IgD-negative memory B cell (primary cell): ENCODE measurements at regions not wholly inside any gene's neighbourhood (a gene's known extent, or its start where the extent isn't known, plus 50 kb on each side); places are given as distances from the start of the nearest gene placed in this dataset.
A peak's percentile ranks its signal among the peaks of the same experiment; 100 is the strongest.
"Not testable (repeated sequence)": the region's sequence is repeated elsewhere in the genome, so short reads cannot be mapped to it uniquely, and the experiment has no call there.

Experiments used
- H3K27ac Mint-ChIP-seq, 3 donors: one replicate each; pipeline ENCODE4 v1.8.0; 2020 to 2022; ENCODE audit warnings: mild to moderate bottlenecking in 3 of 3, mixed read lengths in 3 of 3, moderate library complexity in 1 of 3
- H3K27me3 Mint-ChIP-seq: one replicate; pipeline ENCODE4 v1.8.0; 2021; ENCODE audit warnings: mixed read lengths
- H3K36me3 Mint-ChIP-seq: one replicate; pipeline ENCODE4 v1.8.0; 2020; ENCODE audit warnings: mild to moderate bottlenecking, mixed read lengths
- H3K4me1 Mint-ChIP-seq, 3 donors: one replicate each; pipeline ENCODE4 v1.8.0; 2020 to 2022; ENCODE audit warnings: mixed read lengths in 3 of 3, mild to moderate bottlenecking in 1 of 3
- H3K4me3 Mint-ChIP-seq, 4 donors: one replicate each; pipeline ENCODE4 v1.8.0; 2020 to 2022; ENCODE audit warnings: mild to moderate bottlenecking in 4 of 4, mixed read lengths in 4 of 4, moderate library complexity in 3 of 4
- H3K9me3 Mint-ChIP-seq, 3 donors: one replicate each; pipeline ENCODE4 v1.8.0; 2020 to 2021; ENCODE audit warnings: mixed read lengths in 3 of 3, mild to moderate bottlenecking in 1 of 3

DNA sequence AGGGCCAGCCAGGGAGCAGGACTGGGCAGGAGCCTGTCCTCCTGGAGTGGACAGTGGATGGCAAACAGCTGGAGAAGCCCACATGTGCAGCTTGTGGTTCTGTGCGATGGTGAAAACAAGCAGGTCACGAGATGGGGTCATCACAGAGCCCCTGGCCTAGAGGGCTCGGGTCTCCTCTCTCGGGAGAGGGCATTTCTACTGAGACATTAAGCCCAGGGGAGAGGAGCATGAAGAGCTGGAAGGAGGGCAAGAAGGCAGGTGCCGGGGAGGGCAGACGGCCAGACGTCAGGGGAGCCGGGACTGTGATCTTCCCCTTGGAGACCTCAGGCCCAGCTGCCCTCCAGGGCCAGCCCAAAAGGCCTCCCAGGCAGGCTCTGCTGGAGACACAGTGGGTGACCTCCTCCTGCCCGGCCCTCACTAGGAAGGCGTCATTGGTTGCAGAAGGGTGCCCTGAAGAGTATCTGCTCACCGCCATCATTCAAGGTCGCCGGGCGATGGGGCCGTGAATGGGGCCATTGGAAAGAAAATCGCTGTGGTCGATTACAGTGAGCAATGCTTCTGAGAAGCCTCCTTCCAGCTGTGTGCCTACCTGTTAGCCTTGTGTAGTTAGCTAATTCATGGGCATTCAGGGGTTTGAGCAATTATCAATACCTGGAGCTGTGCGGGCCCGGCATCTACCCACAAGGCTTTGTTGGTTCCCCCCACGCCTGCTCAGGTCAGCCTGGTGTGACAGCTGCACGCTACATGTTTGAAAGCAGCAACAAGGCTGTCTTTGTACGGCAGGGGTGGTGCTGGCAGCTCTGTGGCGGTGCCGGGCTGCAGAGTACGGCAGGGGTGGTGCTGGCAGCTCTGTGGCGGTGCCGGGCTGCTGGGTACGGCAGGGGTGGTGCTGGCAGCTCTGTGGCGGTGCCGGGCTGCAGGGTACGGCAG, 72.3 kb upstream of the ACTRT2 start:
- no peak overlapping the region for H3K27ac Mint-ChIP-seq
- H3K4me3 Mint-ChIP-seq, result no peak overlapping the region
- peaks cover 2% of the 10 kb centered on the region for H3K36me3 Mint-ChIP-seq
- peaks cover 5% of the 10 kb centered on the region for H3K27me3 Mint-ChIP-seq
- peaks cover 2 to 13% (median 8%) of the 10 kb centered on the region in 3 donors for H3K9me3 Mint-ChIP-seq
- H3K4me1 Mint-ChIP-seq, result peaks cover 11 to 21% (median 20%) of the 10 kb centered on the region in 3 donors

DNA sequence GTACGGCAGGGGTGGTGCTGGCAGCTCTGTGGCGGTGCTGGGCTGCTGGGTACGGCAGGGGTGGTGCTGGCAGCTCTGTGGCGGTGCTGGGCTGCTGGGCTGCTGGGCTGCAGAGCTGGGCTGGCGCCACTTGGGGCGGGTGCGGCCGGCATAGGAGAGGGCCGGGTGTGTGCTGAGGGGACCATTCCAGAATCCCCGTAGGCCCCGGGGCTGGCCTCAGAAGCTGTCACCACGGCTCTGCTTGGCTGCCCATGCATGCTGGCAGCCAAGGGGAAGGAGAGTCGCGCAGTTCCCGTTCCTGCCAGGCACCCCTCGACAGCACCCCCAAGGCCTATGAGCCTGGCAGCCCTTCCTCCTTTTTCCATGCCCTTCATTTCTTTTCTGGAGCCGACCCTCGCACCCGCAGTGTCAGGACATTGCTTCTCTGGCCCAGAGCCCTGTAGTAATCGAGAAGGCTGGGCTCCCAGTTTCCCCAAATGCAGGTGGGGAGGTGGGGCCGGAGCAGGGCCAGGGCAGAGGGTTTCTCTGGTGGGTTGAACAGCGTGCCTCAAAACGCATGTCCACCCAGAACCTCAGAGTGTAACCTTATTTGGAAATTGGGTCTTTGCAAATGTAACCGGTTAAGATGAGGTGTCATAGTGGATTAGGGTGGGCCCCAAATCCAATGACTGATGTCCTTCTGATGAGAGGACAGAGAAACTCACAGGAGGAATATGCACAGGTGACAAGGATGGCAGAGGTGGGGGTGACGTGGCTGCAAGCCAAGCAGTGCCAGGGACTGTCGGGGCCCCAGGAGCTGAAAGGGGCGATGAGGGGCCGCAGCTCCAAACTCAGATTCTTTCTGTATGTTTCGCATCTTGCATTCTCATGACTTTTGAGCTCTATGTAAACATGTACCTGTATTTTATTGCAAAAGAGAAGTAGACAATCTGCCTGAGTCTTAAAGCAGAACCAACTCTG, 71.0 kb upstream of the ACTRT2 start:
- H3K4me3 Mint-ChIP-seq, result no peak overlapping the region
- H3K27ac Mint-ChIP-seq, result peak overlapping the region in 1 of 3 donors; percentile 63
- peaks cover 2% of the 10 kb centered on the region for H3K36me3 Mint-ChIP-seq
- H3K9me3 Mint-ChIP-seq, result peaks cover 2 to 24% (median 11%) of the 10 kb centered on the region in 3 donors
- H3K27me3 Mint-ChIP-seq, result peaks cover 5% of the 10 kb centered on the region
- H3K4me1 Mint-ChIP-seq, result peaks cover 17 to 27% (median 26%) of the 10 kb centered on the region in 3 donors

DNA sequence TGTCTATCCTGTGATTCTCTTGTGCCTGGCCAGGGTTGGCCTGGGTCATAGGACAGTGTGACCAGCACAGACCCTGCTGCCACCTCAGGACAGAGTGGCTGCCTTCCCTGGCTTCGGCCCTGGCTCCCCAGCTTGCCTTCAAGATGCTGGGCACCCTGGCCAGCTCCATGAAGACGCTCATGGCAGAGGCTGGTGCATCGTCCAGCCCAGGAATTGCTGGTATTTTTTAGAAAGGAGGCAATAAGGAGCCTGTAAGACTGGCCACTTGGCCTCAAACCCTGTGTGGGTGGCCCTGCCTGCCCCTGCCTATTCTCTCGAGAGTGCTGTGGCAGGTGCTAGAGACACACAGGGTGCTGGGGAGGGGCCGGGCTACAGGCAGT, 70.4 kb upstream of the ACTRT2 start:
- peak overlapping the region in 1 of 4 donors; percentile 5 for H3K4me3 Mint-ChIP-seq
- peaks cover 2% of the 10 kb centered on the region for H3K36me3 Mint-ChIP-seq
- peaks cover 2 to 25% (median 12%) of the 10 kb centered on the region in 3 donors for H3K9me3 Mint-ChIP-seq
- no peak overlapping the region for H3K27ac Mint-ChIP-seq
- peaks cover 5% of the 10 kb centered on the region for H3K27me3 Mint-ChIP-seq
- H3K4me1 Mint-ChIP-seq, result peaks cover 18 to 28% (median 27%) of the 10 kb centered on the region in 3 donors

DNA sequence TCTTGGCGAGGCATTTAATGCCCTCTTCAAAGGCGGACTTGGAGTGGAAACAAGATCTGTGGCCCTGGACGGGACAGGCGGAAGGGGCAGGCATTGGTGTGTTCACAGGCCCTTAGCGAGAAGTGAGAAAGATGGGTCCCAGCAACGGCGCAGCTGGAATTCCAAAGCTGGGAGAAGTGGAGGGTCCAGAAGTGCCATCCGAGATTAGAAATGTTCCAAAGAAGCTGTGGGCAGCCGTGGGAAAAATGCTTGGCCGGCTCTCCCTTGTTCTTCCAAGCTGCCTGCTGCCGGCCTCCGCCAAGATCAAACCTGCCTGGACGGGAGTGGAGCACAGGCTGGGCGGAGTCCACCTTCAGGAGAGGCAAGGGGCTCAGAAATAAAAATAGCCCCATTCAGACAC, 69.4 kb upstream of the ACTRT2 start:
- H3K27me3 Mint-ChIP-seq, result peaks cover 5% of the 10 kb centered on the region
- H3K4me1 Mint-ChIP-seq, result peaks cover 22 to 34% (median 29%) of the 10 kb centered on the region in 3 donors
- peaks cover 2% of the 10 kb centered on the region for H3K36me3 Mint-ChIP-seq
- peak overlapping the region in 1 of 4 donors; percentile 12 for H3K4me3 Mint-ChIP-seq
- no peak overlapping the region for H3K27ac Mint-ChIP-seq
- H3K9me3 Mint-ChIP-seq, result peaks cover 6 to 34% (median 21%) of the 10 kb centered on the region in 3 donors

DNA sequence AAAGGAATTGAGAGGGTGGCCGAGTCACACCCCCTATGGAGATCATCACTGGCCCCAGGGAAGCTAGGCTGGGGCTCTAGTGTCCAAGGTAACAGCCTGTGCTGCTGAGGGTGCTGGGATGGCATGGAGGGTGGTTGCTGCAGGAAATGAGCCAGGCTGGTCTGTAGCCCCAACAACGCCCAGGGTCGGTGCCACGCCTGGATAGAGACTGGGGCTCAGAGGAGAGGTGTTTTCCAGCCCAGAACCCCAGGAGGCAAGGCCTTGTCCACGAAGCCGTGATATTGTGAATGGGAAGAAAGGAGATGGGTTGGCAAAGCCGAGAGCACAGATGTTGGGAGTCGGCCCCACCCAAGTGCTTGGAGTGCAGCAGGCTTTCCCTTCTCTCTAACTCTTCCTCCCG, 68.9 kb upstream of the ACTRT2 start:
- H3K36me3 Mint-ChIP-seq, result peaks cover 2% of the 10 kb centered on the region
- peaks cover 6 to 34% (median 21%) of the 10 kb centered on the region in 3 donors for H3K9me3 Mint-ChIP-seq
- peaks cover 22 to 34% (median 26%) of the 10 kb centered on the region in 3 donors for H3K4me1 Mint-ChIP-seq
- no peaks in the 10 kb centered on the region for H3K27me3 Mint-ChIP-seq
- no peak overlapping the region for H3K27ac Mint-ChIP-seq
- H3K4me3 Mint-ChIP-seq, result peak overlapping the region in 2 of 4 donors; percentile 58 to 70

DNA sequence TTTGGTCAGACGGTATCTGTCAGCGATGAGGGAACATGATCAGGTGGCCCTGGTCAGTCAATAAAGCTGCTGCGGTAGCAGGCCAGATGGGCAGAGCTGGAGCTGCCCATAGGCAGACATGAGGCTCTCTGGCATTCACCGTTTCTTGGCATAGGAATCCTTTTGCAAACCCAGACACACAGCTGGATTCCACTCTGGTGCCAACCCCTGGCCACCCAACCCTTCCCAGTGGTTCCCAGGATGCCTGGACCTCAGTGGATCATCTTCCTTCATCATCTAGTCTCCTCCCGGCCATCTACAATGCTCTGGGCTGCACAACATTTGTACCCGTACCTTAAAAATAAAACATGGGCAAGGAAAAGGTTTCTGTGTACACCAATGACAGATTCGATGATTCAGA, 68.3 kb upstream of the ACTRT2 start:
- Mint-ChIP-seq H3K27me3 (no peaks in the 10 kb centered on the region), H3K27ac (peak overlapping the region in 1 of 3 donors; percentile 51), H3K36me3 (peaks cover 2% of the 10 kb centered on the region), H3K4me3 (peak overlapping the region in 1 of 4 donors; percentile 70), H3K9me3 (peaks cover 10 to 36% (median 25%) of the 10 kb centered on the region in 3 donors), H3K4me1 (peaks cover 22 to 34% (median 26%) of the 10 kb centered on the region in 3 donors)

DNA sequence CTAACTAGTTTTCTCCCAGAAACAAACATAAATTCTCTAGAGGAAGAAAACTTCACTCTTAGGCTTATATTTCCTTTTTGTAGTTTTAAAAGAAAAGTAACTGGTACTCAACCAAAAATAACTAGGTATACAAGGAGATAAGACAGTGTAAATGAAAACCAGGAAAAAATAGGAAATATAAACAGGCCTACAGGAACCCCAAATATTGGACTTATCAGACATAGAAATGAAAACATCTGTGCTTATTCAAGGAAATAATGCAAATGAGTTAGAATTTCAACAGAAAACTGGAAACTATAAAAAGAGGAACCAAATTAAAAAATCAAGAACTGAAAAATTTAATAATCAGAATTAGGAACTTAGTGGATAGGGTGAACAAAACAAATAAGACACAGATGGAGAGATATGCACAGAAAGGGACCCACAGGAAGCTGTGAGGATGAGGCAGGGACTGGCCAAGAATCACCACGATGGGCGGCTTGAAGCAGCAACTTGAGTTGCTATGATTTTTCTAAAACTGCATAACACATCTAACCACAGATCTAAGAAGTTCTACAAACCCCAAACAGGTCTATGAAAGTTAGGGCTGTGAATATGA, 67.5 kb upstream of the ACTRT2 start:
- Mint-ChIP-seq H3K4me3 (peak overlapping the region in 3 of 4 donors; percentile 3 to 85 (median 50)), H3K27me3 (no peaks in the 10 kb centered on the region), H3K9me3 (peaks cover 10 to 39% (median 28%) of the 10 kb centered on the region in 3 donors), H3K36me3 (peaks cover 2% of the 10 kb centered on the region), H3K4me1 (peaks cover 22 to 34% (median 26%) of the 10 kb centered on the region in 3 donors), H3K27ac (peak overlapping the region; percentile 36 to 79 (median 50))

DNA sequence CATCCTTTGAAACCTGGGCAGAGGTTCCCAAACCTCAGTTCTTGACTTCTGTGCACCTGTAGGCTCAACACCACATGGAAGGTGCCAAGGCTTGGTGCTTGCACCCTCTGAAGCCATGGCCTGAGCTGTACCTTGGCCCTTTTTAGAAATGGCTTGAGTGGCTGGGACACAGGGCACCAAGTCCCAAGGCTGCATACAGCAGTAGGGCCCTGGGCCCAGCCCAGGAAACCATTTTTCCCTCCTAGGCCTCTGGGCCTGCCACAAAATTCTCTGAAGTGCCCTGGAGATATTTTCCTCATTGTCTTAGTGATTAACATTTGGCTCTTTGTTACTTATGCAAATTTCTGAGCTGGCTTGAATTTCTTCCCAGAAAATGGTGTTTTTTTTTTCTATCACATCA, 65.6 kb upstream of the ACTRT2 start:
- Mint-ChIP-seq H3K4me3 (no peak overlapping the region), H3K9me3 (peaks cover 10 to 38% (median 29%) of the 10 kb centered on the region in 3 donors), H3K27me3 (no peaks in the 10 kb centered on the region), H3K4me1 (peaks cover 20 to 32% (median 22%) of the 10 kb centered on the region in 3 donors), H3K27ac (no peak overlapping the region), H3K36me3 (peaks cover 2% of the 10 kb centered on the region)

DNA sequence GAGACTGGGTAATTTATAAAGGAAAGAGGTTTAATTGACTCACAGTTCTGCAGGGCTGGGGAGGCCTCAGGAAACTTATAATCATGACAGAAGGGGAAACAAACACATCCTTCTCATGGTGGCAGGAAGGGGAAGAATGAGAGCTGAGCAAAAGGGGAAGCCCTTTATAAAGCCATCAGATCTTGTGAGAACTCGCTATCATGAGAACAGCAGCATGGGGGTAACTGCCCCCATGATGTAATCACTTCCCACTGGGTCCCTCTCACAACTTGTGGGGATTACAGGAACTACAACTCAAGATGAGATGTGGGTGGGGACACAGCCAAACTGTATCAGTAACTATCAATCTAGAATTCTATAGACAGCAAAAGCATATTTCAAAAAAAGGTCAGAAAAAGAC, 64.7 kb upstream of the ACTRT2 start:
- Mint-ChIP-seq H3K36me3 (peaks cover 2% of the 10 kb centered on the region), H3K4me3 (no peak overlapping the region), H3K27me3 (no peaks in the 10 kb centered on the region), H3K4me1 (peaks cover 18 to 30% (median 22%) of the 10 kb centered on the region in 3 donors), H3K9me3 (peaks cover 10 to 35% (median 29%) of the 10 kb centered on the region in 3 donors), H3K27ac (no peak overlapping the region)

DNA sequence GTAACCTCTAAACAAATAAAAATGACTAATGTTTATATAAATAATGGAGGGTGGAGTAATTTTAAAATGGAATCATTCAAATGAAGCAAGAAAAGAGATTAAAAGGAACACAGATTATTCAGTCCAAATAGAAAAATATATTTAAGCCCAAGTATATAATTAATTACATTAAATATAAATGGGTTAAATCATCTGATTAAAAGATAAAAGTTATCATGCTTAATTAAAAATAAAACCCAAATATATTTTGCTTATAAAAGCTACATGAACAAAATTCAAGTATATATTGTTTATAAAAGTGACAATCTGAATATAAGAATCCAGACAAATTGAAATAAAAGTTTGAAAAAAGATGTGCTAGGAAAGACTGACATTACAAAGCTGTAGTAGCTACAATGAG, 63.9 kb upstream of the ACTRT2 start:
- Mint-ChIP-seq H3K4me3 (no peak overlapping the region), H3K27ac (no peak overlapping the region), H3K36me3 (peaks cover 2% of the 10 kb centered on the region), H3K4me1 (peaks cover 16 to 27% (median 22%) of the 10 kb centered on the region in 3 donors), H3K27me3 (no peaks in the 10 kb centered on the region), H3K9me3 (peaks cover 10 to 33% (median 29%) of the 10 kb centered on the region in 3 donors)

DNA sequence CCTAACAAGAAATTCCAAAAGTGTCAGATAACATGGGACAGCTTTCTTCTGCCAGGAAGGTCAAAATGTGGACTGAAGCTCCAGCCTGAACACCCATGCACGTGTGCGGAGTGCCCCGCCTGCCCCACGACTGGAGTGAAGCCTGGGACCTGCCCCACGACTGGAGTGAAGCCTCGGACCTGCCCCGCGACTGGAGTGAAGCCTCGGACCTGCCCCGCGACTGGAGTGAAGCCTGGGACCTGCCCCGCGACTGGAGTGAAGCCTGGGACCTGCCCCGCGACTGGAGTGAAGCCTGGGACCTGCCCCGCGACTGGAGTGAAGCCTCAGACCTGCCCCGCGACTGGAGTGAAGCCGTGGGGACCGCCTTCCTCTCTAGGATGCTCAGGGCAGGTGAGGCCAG, 61.4 kb upstream of the ACTRT2 start:
- H3K36me3 Mint-ChIP-seq, H3K27ac Mint-ChIP-seq, H3K27me3 Mint-ChIP-seq, H3K4me3 Mint-ChIP-seq: not testable (repeated sequence)
- peaks cover 2 to 10% (median 5%) of the 10 kb centered on the region in 3 donors for H3K4me1 Mint-ChIP-seq
- H3K9me3 Mint-ChIP-seq, result peaks cover 8 to 20% (median 18%) of the 10 kb centered on the region in 3 donors

DNA sequence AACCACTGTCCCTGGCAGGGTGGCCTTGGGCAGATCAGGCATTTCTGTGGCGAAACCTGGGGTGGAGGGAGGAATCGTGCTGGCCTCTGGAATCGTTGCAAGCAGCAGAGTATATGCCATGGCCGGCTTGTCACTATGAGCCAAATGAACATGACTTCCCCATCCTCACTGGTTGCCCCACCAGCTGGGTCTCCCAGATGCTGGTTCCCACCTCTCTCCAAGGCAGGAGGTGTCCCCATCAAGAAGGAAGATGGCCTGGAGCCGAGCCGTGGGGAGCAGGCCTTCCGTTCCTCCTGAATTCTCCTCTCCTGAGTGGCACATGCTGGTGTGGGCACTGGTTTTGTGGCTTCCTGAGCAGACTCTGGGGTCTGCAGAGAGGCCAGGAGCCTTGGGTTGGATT, 60.2 kb upstream of the ACTRT2 start:
- H3K36me3 Mint-ChIP-seq, result no peaks in the 10 kb centered on the region
- H3K27ac Mint-ChIP-seq, result no peak overlapping the region

DNA sequence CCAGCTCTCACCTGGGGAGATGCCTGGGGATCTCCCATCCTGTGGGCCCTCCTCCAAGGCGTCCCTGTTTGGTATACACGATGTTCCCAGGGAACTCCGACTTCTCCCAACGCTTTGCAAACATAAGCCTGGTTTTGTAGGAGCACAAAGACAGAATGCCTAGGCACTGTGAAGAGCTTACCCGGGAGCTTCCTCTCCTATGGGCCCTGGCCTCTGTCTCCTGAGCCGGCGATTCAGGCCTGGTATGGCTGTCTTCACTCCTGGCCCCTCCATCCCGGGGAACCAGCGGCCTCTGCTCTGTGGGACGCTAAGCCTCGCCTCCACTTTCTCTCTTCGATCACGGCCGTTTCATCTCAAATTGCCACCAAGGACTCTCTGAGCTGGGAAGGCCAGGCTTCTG, 59.6 kb upstream of the ACTRT2 start:
- Mint-ChIP-seq H3K27ac (no peak overlapping the region), H3K4me3 (no peak overlapping the region), H3K36me3 (no peaks in the 10 kb centered on the region), H3K9me3 (peaks cover 4 to 10% (median 10%) of the 10 kb centered on the region in 3 donors), H3K27me3 (peaks cover 5% of the 10 kb centered on the region), H3K4me1 (peaks cover 0 to 3% (median 0%) of the 10 kb centered on the region in 3 donors)

More for the DNA sequence above, 60.2 kb upstream of the ACTRT2 start:
- no peak overlapping the region for H3K4me3 Mint-ChIP-seq
- H3K4me1 Mint-ChIP-seq, result peaks cover under 1 to 8% (median 2%) of the 10 kb centered on the region in 3 donors
- H3K9me3 Mint-ChIP-seq, result peaks cover 6 to 15% (median 14%) of the 10 kb centered on the region in 3 donors
- peaks cover 5% of the 10 kb centered on the region for H3K27me3 Mint-ChIP-seq

DNA sequence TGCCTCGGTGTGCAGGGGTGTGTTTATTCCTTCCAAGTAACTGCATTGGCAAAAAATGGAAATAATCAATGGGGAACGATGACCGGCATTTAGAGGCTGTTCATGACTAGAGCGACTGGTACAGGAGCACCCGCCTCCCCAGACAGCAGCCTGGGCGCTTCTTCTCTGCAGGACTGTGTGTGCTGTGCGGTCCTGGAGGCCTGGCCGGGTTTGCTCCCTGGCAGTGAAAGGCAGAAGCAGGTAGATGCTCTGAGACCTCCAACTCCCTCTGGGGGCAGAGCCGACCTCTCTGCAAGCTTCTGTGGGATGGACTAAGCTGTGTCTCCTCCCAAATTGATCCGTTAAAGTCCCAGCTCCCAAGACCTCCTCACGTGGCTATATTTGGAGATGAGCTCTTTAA, 59.2 kb upstream of the ACTRT2 start:
- Mint-ChIP-seq H3K4me3 (no peak overlapping the region), H3K4me1 (peaks cover 0 to 1% (median 0%) of the 10 kb centered on the region in 3 donors), H3K36me3 (no peaks in the 10 kb centered on the region), H3K9me3 (peaks cover 4 to 8% (median 8%) of the 10 kb centered on the region in 3 donors), H3K27me3 (peaks cover 5% of the 10 kb centered on the region), H3K27ac (no peak overlapping the region)
